Parathyroid adenoma (tissue), 2 donors: ENCODE measurements at regions not wholly inside any gene's neighbourhood (a gene's known extent, or its start where the extent isn't known, plus 50 kb on each side); places are given as distances from the start of the nearest gene placed in this dataset.

ENCODE experiments used
- H2AFZ ChIP-seq: fragments of 300-600 bp; sonication (generic); one replicate; pipeline ENCODE4 v1.7.0; 2017; ENCODE audit warnings: antibody characterized with exemption, mild to moderate bottlenecking
- H3K27ac ChIP-seq: fragments of 300-600 bp; sonication (generic); one replicate; pipeline ENCODE4 v1.7.0; 2017
- H3K27me3 ChIP-seq: fragments of 300-600 bp; sonication (generic); one replicate; pipeline ENCODE4 v1.7.0; 2017; ENCODE audit warnings: low read length; ENCODE audit not compliant: control insufficient read depth, insufficient read depth
- H3K36me3 ChIP-seq: fragments of 300-600 bp; sonication (generic); one replicate; pipeline ENCODE4 v1.7.0; 2017; ENCODE audit warnings: low read length; ENCODE audit not compliant: control insufficient read depth, insufficient read depth
- H3K4me1 ChIP-seq: fragments of 300-600 bp; sonication (generic); one replicate; pipeline ENCODE4 v1.7.0; 2017; ENCODE audit warnings: control low read depth
- H3K4me2 ChIP-seq: fragments of 300-600 bp; sonication (generic); one replicate; pipeline ENCODE4 v1.7.0; 2017; ENCODE audit warnings: low read length
- H3K4me3 ChIP-seq: fragments of 300-600 bp; sonication (generic); one replicate; pipeline ENCODE4 v1.7.0; 2017; ENCODE audit warnings: low read depth, low read length
- H3K79me2 ChIP-seq: fragments of 300-600 bp; sonication (generic); one replicate; pipeline ENCODE4 v1.7.0; 2017; ENCODE audit warnings: control low read depth
- H3K9ac ChIP-seq: fragments of 300-600 bp; sonication (generic); one replicate; pipeline ENCODE4 v1.7.0; 2017; ENCODE audit warnings: mild to moderate bottlenecking
- H3K9me3 ChIP-seq: fragments of 300-600 bp; sonication (generic); one replicate; pipeline ENCODE4 v1.7.0; 2017; ENCODE audit warnings: low read length; ENCODE audit not compliant: control insufficient read depth
- TF ChIP-seq, protein P1 (sequence below): fragments of 300-600 bp; sonication (generic); IDR thresholded peaks from one replicate; pipeline ENCODE4 v1.7.0; 2017; ENCODE audit warnings: antibody characterized with exemption, mild to moderate bottlenecking
- donor health status: primary hyperparathyroidism.

DNA sequence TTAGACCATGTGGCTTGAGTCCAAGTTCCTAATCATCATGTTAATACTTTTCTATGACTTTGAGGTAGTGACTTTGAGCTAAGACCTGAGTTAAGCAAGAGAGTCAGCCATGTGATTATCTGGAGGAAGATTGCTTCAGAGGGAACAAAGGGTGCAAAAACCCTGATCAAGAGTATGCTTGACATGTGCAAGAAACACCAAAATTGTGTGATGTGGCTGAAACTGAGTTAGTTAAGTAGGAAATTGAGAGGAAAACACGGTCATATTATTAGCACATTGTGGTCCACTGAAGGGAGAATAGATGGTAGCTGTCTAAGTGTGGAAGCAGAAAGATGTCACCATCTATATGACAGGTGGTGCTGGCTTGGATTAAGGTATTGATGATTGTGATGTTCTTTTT lies 130.4 kb upstream of the MON1B start:
- Histone ChIP-seq H3K4me1 (no peaks in the 10 kb centered on the region), H3K4me2 (no peak overlapping the region), H2AFZ (no peak overlapping the region), H3K27me3 (no peaks in the 10 kb centered on the region), H3K4me3 (no peak overlapping the region), H3K9ac (no peak overlapping the region), H3K36me3 (no peaks in the 10 kb centered on the region), H3K27ac (no peak overlapping the region), H3K79me2 (no peaks in the 10 kb centered on the region), H3K9me3 (no peaks in the 10 kb centered on the region)
- TF ChIP-seq, protein P1, sequence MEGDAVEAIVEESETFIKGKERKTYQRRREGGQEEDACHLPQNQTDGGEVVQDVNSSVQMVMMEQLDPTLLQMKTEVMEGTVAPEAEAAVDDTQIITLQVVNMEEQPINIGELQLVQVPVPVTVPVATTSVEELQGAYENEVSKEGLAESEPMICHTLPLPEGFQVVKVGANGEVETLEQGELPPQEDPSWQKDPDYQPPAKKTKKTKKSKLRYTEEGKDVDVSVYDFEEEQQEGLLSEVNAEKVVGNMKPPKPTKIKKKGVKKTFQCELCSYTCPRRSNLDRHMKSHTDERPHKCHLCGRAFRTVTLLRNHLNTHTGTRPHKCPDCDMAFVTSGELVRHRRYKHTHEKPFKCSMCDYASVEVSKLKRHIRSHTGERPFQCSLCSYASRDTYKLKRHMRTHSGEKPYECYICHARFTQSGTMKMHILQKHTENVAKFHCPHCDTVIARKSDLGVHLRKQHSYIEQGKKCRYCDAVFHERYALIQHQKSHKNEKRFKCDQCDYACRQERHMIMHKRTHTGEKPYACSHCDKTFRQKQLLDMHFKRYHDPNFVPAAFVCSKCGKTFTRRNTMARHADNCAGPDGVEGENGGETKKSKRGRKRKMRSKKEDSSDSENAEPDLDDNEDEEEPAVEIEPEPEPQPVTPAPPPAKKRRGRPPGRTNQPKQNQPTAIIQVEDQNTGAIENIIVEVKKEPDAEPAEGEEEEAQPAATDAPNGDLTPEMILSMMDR = no peak

DNA sequence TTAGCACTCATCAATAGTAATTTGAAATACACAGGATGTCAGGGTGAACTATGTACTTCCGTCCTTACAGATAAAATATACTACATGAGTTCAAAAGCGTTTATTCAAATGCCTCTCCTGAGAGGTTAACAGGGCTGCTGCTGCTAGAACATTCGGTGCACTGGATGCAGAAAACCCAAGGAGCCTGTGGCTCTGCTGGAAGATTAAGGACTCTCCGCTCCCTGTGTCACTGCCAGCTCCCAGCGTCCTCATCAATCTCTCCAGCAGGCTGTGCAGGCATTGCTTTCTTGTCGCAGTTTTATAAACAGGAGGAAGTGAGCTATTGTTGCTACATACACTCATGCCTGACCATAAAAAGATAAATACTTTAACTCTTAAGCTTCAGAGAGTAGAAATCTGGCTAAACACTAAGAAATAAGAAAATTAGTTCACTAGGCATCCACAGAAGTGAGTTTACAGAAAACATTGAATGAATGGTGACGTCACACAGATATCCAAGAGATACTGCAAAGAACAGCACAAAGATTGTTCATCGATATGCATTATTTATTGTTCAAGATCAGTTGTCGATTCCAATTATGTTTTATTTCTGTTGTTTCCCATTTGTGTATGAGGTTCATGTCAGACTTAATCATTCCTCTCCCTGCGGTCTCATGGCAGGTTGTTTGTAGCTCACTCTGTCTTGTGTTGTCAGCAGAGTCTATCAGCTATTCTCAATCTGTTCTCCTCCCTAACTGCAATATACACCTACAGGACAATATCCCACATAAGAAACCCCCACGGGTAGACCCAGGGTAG lies 127.9 kb upstream of the MON1B start:
- Histone ChIP-seq H2AFZ (no peak overlapping the region), H3K36me3 (no peaks in the 10 kb centered on the region), H3K4me2 (no peak overlapping the region), H3K27ac (no peak overlapping the region), H3K9me3 (no peaks in the 10 kb centered on the region), H3K79me2 (no peaks in the 10 kb centered on the region), H3K4me1 (no peaks in the 10 kb centered on the region), H3K27me3 (no peaks in the 10 kb centered on the region), H3K9ac (no peak overlapping the region), H3K4me3 (no peak overlapping the region)
- TF ChIP-seq, protein P1 = no peak

DNA sequence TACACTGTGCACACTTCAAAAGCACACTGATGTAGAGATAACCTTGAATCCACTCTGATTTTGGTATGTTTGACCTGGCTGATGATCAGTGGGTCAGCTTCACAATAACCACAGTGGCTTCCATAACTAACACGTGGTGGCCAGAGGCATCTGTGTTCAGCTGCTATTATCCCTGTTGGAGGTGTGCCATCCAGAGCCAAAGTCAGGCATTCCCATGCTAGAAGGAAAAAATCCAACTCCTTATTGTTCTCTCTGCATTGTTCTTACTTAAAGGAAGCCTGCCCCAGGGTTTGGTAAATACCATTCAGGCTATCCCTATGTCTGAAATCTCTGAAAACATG lies 127.3 kb upstream of the MON1B start:
- H3K9ac ChIP-seq = no peak overlapping the region
- H3K79me2 ChIP-seq = no peaks in the 10 kb centered on the region
- TF ChIP-seq, protein P1 = no peak
- no peak overlapping the region for H3K27ac ChIP-seq
- no peaks in the 10 kb centered on the region for H3K4me1 ChIP-seq
- no peak overlapping the region for H2AFZ ChIP-seq
- H3K9me3 ChIP-seq = no peaks in the 10 kb centered on the region
- no peak overlapping the region for H3K4me3 ChIP-seq
- no peak overlapping the region for H3K4me2 ChIP-seq
- no peaks in the 10 kb centered on the region for H3K27me3 ChIP-seq
- H3K36me3 ChIP-seq = no peaks in the 10 kb centered on the region

DNA sequence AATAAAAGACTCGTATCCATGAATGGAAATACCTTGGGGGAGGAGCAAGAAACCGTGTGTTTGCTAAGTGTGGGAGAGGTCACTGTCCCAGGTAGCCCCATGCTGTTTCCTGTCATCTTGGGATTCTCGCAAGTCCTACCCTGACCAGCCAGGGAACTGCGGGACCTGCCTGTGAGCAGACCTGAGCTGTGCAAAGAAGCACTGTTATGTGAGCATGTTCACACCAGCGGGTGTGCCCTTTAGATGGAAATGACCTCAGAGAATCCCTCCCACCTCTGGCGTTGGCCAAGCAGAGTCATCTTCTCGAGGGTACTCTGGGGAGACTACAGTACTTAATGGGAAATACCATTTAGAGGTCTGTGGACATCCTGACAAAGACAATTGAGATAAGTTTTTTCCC lies 127.0 kb upstream of the MON1B start:
- no peak overlapping the region for H3K4me2 ChIP-seq
- TF ChIP-seq, protein P1 = no peak
- no peaks in the 10 kb centered on the region for H3K79me2 ChIP-seq
- no peak overlapping the region for H3K9ac ChIP-seq
- H3K36me3 ChIP-seq = no peaks in the 10 kb centered on the region
- no peak overlapping the region for H3K4me3 ChIP-seq
- H3K9me3 ChIP-seq = no peaks in the 10 kb centered on the region
- H2AFZ ChIP-seq = no peak overlapping the region
- no peaks in the 10 kb centered on the region for H3K4me1 ChIP-seq
- H3K27me3 ChIP-seq = no peaks in the 10 kb centered on the region
- no peak overlapping the region for H3K27ac ChIP-seq

DNA sequence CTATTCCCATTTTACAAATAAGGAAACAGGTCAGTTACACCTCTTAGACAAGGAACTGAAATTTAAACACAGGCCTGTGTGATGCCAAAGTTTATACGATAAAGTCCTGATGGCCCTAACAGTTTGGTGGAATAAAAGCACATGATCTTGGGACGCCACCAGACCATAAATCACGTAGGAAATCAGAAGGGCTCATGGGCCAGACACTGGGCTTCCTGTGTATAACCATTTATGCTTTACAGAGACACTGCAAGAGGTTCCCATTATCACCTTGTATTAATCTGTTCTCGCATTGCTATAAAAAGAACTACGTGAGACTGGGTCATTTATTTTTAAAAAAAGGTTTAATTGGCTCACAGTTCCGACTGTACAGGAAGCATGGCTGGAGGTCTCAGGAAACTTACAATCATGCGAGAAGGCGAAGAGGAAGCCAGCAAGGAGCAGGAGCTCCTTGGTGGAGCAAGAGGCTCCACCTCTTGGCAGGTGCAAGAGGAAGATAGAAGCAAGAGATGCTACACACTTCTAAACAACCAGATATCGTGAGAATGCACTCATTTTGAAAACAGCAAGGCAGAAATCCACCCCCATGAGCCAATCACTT lies 124.0 kb upstream of the MON1B start:
- Histone ChIP-seq H3K27ac (no peak overlapping the region), H2AFZ (no peak overlapping the region), H3K4me2 (no peak overlapping the region), H3K9ac (no peak overlapping the region), H3K27me3 (no peaks in the 10 kb centered on the region), H3K36me3 (no peaks in the 10 kb centered on the region), H3K79me2 (no peaks in the 10 kb centered on the region), H3K4me3 (no peak overlapping the region), H3K4me1 (no peaks in the 10 kb centered on the region), H3K9me3 (no peaks in the 10 kb centered on the region)
- TF ChIP-seq, protein P1 = no peak
